HG03575 (cell line): ENCODE measurements at regions not wholly inside any gene's neighbourhood (a gene's known extent, or its start where the extent isn't known, plus 50 kb on each side); places are given as distances from the start of the nearest gene placed in this dataset.
"Not testable (repeated sequence)": the region's sequence is repeated elsewhere in the genome, so short reads cannot be mapped to it uniquely, and the experiment has no call there.

Experiments
- ATAC-seq: cut with Tn5 transposase; IDR thresholded peaks from one replicate; pipeline ENCODE4 v1.9.1; 2021; ENCODE audit not compliant: unreplicated experiment, insufficient number of reproducible peaks, low FRiP score; ENCODE audit errors: extremely low read depth

DNA sequence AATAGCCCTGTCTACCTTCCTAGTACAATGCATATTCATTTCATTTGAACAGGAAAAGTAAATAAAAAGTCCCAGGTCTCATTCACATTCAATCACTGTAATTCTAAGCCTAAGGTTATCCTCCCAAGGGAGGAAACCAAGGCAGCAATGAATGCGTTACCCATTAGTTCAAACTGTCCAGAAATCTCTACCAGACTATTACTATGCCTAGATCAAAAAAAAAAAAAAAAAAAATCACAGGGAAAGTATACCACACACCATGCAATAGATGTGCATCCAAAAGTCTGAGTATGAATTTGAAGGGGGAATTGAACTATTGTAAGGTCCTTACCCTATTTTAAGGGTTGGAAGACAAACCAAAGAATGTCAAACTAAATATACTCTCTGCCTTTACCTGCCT lies 598.0 kb upstream of the API5 start:
- ATAC-seq: no peak

DNA sequence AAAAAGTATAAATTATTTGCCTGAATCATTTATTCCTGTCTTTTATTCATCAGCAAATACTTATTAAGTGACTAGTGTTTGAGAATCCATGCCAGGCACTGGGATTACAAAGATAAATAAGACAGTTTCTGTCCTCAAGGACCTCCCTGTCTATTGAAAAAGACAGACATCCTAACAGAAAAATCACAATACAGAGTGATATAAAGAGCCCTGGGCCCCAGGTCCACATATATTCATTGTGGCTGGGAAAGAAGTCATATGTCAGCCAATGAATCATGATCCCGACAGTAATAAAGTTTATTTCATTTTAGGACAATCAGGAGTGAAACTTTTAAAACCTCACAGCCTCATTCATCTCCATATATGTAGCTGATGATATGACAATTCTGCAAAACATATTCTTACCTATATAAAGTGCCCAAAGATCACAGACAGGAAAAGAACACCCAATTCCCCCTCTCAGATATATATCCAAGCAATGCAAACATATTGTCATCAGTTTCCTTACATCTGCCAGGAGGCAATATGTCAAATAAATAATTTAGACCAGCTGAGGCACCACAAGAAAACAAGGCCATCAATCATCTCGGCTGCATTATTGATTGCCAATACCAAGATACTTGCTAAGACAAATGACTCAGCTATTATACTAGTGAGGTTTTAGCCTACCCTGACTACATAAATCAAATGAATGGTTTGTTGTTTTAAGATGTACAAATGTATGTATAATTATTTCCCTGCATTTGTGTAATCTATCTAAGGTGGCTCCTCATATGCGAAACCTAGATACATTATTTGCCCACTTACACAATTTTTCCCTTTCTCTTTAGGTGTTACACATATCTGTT lies 590.9 kb upstream of the API5 start:
- ATAC-seq: no peak

DNA sequence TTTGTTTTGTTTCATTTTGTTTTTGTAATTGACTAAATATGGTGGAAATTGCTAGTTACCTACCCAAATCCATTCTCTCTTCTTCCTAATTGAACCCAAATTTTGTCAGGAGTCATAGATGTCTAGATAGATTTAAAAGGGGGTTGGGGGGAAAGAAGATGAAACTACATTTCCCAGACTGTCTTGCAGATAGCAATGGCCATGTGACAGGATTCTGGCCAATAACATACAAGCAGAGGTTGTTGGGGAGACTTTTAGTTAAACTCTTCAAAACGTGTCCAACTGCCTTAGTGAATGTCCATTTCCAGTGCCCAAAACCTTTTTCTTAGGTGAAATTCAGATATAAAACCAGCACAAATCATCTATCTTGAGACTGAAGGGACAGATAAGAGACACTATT lies 583.9 kb upstream of the API5 start:
- ATAC-seq: no peak

DNA sequence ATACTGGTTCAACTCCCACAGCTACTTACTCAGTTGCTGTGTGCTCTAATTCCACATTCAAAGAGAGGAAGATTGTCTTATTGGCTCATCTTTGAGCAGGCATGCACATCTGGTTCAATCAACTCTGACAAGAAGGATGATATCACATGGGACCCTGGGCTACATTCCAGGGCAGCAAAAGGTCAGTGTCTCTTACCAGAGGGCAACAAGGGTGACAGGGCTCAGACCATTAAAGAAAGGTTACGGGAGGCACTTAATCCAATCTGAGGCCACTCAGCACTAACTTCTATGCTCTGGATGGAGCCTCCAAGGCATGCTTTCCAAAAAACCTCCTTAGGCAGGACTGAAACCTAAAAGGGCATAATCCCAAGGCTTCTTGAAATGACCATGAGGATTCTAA lies 549.4 kb upstream of the API5 start:
- ATAC-seq: no peak

DNA sequence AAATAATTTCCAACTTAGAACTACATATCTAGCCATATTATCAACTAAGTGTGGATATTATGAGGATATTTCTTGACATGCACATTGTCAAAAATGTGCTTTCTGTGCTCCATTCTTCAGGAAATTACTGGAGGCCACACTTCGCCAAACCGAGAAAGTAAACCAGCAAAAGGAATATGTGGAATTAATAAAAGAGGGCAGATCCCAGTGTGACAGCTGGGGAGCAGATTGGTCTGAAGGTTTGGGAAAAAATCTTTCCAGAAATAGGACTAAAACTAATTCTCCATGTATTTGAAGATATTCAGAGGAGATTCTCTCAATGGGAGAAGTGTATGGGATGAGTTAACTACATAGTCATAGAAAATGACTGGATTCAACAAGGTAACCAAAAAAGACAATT lies 546.9 kb upstream of the API5 start:
- ATAC-seq: no peak

DNA sequence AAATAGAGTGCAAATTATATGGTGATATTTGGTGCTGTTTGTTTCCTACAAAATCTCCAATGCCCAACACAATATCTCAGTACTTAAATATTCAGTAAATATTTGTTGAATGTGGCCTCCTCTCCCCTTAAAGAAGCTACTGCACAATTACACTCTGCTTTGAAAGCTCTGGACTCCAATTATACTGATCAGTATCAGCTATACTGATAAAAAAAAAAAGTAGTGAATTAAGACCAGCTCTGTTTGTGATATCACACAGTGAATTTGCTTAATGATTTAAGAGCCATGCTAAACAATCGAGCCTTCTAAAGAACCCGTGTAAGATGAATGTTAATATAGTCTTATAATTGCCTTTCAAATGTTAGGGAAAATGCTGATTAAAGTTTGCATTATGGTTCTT lies 543.2 kb upstream of the API5 start:
- no peak for ATAC-seq

DNA sequence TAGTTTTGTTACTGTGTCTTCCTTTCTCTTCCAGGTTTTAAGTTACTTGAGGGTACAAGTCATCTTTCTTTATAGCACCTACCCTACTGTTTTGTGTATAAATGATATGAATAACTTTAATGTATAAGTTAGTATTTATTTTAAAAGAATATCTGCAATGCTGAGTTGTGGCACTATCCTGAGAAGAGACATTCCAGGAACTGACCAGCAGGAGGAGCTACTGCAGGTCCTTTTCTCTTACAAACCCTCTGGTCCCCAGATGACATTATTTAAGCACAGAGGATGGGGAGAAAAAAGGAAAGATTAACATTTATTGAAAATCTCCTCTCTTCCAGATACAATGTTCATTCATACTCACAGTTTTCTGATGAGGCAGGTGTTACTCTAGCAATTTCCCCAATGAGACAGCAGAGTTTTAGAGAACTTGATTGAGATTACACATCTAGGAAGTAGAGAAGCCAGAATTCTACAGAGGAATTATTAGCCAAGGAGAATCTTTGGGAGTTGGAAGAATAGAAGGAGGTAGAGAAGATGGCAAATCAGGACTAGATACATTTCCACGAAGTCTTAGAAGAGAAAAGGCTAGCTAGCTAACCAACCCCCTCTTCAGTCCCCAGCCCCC lies 541.2 kb upstream of the API5 start:
- no peak for ATAC-seq

DNA sequence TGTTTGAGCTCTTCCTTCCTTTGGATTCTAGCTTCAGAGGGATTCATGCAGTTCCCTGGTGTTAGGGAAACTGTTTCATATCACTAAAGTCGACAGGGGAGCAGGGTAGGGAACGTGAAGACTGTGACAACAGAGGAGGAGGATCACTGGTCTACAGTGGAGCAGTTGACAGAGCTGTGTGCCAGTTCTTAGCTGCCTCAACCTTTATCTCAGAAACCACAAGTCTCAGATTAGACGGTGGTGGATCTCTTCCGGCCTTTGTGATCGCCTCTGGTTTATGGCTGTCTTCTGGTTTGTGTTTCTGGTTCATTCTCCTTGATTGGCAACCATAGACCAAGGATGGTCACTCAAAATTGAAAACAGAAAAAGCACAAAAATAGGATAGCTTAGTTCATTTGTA lies 538.9 kb upstream of the API5 start:
- ATAC-seq: no peak

DNA sequence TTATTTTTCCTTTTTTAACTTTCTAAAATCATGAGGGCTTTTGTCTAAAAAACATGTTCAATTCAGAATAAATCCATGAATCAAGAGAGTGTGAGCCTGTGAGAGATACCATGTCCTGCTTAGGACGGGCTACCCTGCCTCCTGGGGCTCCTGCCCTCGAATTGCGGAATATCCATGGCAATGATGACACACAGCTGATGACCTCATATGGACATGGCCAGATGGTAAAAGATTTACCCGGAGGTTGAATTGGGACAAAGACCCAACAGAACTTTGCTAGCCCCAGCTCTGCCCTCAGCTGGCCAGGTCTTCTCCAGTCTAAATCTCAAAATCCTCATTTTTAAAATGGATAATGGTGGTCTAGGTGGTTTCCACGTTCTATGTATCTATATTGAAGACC lies 538.1 kb upstream of the API5 start:
- no peak for ATAC-seq

DNA sequence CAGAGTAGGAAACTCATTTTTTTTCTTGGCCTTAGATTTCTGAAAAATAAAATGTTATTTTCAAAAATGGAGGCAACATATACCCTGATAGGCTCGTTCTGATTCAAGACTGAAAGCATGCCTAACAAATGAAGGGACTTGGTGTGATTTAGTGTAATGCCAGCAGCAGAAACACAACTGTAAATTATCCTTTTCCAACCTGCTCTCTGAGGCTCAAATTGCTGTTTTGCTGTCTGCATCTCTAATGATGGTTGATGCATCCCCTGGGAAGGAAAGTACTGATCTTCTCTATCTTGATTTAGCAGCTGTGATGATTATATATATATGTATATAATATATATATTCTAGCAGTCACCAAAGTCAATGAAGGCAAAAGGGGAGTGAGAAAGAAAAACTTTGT lies 537.2 kb upstream of the API5 start:
- ATAC-seq: no peak

DNA sequence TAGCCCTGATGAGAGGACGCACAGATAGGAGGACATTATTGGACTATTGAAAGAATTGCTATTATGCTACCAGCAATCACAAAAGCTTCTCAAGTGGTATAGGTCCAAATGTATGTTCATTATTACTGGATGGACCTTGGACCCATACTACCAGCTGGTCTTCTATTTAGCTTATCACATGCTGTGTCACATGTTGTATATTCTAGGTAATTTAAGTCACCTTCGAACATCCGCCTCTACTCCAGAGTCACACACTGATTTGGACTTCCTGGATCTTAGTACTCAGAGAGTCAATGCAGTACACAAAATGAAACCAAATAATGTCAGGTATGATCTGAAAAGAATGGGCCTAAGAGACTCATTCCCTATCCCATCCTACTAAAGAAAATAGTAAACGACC lies 534.0 kb upstream of the API5 start:
- ATAC-seq: no peak

DNA sequence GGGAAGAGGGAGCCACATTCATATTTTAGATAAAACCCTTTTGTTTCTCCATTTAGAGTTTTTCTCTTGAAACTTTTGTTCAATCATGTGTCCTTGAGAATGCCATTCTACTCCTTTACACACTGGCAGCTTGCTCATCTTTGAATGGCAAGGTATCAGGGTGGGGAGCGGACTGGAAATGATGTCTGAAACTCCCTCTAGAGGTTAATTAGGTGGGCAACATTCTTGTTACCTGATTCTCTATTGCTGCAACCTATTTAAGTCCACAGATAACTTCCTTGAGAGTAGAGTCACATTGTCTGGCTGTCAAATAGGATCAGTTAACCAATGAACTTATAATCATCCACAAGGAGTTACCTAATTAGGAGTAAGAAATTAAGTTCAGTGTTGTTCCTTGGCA lies 533.6 kb upstream of the API5 start:
- no peak for ATAC-seq

DNA sequence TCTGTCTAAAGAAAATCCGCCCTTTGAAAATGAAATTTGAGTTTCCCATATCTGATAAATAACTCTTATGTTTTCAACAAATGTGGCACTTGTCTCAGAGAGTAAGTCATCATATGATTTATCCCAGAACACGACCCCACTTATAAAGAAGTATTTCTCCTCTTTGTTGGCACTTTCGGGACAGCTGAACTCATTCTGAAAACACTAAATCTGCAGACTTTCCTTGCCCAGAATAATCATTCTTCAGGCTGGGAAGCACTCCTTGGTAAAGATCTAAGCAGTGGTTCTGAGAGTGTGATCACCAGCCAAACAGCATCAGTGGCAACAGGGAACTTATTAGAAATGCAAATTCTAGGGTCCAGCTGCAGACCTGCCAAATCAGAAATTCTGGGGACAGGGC lies 532.2 kb upstream of the API5 start:
- no peak for ATAC-seq

DNA sequence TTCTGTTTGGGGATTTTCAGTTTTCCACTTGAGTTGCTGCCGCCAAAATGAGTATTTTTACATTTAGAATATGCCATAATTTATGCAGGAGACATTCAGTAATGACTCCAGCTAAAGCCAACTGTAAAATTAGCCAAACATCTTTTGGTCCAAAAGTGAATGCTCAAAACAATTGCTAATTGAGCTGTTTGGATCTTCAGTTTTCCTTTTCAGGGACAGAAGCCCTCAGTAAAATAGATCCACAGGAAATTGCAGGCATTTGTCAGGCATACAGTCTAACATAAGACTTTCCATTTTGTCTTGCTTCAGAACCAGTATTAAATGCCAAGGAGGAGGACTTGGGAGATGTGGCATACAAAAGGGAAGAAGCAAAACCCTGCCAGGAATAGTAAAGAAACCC lies 524.8 kb upstream of the API5 start:
- ATAC-seq: no peak

DNA sequence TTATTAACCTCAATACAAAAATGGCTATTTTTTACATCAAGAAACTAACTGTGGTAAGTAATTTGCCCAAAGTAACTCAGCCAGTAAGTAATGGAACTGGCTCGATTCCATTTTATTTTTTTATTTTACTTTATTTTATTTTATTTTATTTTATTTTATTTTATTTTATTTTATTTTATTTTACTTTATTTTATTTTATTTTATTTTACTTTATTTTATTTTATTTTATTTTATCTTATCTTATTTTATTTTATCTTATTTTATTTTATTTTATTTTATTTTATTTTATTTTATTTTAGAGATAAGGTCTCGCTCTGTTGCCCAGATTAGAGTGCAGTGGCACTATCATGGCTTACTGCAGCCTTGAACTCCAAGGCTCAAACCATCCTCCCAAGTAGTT lies 516.3 kb upstream of the API5 start:
- ATAC-seq: not testable (repeated sequence)

DNA sequence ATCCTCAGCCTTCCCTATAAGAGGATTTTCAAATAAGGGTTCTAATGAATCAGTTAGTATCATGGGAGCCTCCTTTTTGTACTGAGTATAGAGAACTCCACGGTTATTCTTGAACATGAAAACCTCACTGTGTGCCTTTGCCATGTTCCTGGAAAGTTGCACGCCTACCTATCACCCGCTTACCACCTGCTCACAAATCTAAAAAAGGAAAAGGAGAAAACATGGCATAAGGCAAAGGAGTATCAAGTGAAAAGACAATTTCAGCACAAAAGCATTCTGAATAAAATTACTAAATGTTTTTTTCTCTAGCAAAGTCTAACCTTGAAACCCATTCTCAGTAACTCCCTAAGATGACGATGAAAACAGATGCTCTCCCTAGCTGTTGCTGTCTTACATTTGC lies 511.8 kb upstream of the API5 start:
- no peak for ATAC-seq

DNA sequence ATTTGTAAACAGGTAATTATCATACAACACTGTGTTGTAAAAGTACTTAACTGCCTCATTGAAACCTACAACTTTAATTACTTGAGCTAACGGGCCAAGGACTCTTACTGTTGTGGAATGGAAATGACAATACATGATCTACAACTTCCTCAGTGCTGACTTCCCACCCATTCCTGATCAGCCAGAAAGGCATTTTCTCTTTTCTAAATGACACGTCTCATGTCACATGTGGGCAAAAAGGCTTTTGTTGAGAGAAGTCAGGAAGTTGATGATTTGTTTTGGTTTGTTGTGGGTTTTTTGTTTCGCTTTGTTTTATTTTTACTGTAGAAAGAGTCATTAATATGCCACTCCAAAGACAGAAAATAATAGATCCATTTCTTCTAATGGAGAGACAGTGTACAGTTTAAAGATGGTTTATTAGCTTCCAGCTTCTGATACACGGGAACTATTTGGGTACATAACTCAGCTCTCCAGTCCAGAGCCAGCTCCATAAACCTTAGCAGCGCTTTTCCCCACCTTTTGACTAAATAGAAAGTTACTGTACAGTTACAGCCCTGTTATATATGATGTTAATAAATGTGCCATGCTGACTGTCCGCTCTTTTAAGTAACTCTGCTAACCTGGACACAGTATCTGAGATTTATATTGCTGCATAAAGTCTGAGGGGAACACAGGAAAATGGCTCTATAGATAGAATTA lies 509.4 kb upstream of the API5 start:
- ATAC-seq: no peak

DNA sequence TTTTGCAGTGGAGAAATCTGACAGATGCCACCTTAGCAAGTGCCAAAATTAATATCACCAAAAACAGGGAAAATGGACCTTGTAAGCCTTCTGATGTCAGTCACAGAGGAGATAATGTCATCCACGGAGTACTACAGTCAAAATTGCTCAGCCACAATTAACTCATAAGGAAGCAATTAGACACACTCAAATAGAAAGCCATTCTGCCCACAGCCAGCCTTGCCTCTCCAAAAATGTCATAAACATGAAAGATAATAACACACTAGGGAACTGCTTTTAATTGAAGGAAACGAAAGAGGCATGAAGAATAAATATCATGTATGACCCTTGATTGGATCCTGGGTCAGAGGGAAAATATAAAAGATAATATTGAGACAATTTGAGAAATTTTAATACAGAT lies 505.6 kb upstream of the API5 start:
- no peak for ATAC-seq

DNA sequence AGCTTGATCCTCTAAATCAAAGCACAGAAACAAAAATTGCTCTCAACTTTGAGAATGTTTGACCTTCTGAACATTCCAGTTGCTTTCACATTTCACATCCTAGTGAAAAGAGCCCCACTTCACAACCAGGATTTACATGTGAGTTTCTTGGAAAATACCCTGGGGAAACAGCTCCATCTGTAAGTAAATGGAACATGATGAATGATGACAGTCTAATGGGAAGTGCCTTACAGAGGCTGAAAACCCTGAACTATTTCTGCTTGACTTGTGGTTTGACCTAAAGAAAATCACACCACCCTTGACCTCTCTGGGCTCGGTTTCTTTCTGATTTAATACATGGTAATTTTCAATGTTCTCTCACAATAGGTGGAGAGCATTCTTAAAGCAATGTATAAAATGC lies 499.4 kb upstream of the API5 start:
- ATAC-seq: no peak

DNA sequence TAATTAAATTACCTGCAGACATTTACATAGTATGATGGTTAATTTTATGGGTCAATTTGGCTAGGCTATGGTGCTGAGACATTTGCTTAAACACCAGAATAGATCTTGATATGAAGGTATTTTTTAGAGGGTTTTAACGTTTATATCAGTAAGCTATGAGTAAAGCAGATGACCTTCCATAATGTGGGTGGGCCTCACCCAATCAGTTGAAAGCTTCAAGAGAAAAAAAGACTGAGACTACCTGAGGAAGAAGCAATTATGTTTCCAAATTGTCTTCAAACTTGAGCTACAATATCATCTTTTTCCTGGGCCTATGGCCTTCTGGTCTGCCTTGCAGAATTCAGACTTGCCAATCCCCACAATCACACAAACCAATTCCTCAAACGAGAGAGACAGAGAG lies 498.8 kb upstream of the API5 start:
- no peak for ATAC-seq
